ENCODE measurements at regions not wholly inside any gene's neighbourhood (a gene's known extent, or its start where the extent isn't known, plus 50 kb on each side); places are given as distances from the start of the nearest gene placed in this dataset.
"Not testable (repeated sequence)": the region's sequence is repeated elsewhere in the genome, so short reads cannot be mapped to it uniquely, and the experiment has no call there.

DNA sequence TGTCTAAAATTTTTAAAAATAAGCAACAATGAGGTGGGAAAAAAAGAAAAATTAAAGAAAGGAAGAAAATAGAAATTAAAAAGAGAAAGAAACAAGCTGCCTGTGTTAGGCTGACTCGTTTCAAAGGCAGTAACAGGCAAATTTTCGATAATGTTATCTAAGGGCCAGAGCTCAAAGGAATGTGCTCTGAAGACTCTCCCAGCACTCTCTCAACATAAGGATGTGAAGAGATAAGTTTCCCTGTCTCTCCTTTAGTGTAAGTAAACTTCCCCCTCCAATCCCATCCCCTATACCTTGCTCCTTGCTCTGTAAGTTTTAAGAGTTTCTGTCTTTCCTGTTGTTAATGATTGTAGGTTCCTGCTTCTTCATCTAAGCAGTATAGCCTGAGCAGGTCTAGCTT is 172.8 kb downstream of the TEX13C start:
- TF ChIP-seq, protein P1, sequence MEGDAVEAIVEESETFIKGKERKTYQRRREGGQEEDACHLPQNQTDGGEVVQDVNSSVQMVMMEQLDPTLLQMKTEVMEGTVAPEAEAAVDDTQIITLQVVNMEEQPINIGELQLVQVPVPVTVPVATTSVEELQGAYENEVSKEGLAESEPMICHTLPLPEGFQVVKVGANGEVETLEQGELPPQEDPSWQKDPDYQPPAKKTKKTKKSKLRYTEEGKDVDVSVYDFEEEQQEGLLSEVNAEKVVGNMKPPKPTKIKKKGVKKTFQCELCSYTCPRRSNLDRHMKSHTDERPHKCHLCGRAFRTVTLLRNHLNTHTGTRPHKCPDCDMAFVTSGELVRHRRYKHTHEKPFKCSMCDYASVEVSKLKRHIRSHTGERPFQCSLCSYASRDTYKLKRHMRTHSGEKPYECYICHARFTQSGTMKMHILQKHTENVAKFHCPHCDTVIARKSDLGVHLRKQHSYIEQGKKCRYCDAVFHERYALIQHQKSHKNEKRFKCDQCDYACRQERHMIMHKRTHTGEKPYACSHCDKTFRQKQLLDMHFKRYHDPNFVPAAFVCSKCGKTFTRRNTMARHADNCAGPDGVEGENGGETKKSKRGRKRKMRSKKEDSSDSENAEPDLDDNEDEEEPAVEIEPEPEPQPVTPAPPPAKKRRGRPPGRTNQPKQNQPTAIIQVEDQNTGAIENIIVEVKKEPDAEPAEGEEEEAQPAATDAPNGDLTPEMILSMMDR (IDR thresholded peaks at IDR 0.05; ENCODE audit: extremely low read depth, insufficient read depth, missing control alignments) = no peak
- in situ Hi-C loops (cut with MboI; ENCODE audit: low pct_unique_long_range_greater_than_20kb, low sequenced_read_pairs, unreplicated experiment) = no loop called here
- DNase-seq (ENCODE audit: low spot score) = no peak

DNA sequence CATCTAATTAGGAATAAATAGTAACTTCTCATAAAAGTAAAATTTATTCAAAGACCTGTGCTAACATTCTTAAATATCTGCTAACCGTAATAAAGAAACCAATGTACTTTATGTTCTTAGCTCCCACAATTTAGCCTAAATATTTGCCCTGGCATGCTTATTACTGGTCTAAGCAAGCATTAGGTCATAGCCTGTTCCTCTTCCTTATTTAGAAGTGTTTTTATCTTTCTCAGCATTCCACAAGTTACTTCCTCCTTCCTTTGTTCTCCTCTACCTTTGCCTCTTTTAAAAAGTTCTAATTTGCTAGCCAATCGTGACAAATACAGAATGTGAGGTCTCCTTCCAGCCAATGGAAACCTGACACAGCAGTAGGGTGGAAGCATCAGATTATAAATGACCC is 173.3 kb downstream of the TEX13C start:
- in situ Hi-C loops (cut with MboI; ENCODE audit: low pct_unique_long_range_greater_than_20kb, low sequenced_read_pairs, unreplicated experiment); DNase-seq (ENCODE audit: low spot score): not testable (repeated sequence)

DNA sequence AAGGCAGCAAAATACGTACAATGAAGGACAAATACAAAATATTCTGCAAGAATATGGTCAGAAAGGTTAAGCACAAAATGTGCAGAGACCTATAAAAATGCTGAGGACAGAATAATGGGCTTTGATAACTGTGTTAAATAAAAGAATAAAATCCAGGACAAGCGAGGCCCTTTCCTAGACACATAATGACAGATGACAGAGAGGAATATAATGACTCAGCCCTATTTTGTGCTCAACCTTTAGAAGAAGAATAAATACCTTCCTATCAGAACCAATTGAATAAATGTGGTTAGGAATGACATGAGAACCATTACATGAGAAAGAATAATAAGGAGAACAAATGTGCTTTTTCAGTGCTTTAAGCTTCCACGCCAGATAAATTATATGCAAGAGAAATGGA is 178.0 kb downstream of the TEX13C start:
- TF ChIP-seq, protein P1 (IDR thresholded peaks at IDR 0.05; ENCODE audit: extremely low read depth, insufficient read depth, missing control alignments) = no peak
- in situ Hi-C loops (cut with MboI; ENCODE audit: low pct_unique_long_range_greater_than_20kb, low sequenced_read_pairs, unreplicated experiment) = no loop called here
- DNase-seq (ENCODE audit: low spot score) = no peak

GRCh38 chrX:125503769-125504168 is 184.1 kb downstream of the TEX13C start:
- no peak for DNase-seq (ENCODE audit: low spot score)
- in situ Hi-C loops (cut with MboI; ENCODE audit: low pct_unique_long_range_greater_than_20kb, low sequenced_read_pairs, unreplicated experiment) = no loop called here
- TF ChIP-seq, protein P1 (IDR thresholded peaks at IDR 0.05; ENCODE audit: extremely low read depth, insufficient read depth, missing control alignments) = no peak

- DNase-seq (ENCODE audit: low spot score) = no peak
- TF ChIP-seq, protein P1 (IDR thresholded peaks at IDR 0.05; ENCODE audit: extremely low read depth, insufficient read depth, missing control alignments) = no peak
- in situ Hi-C loops (cut with MboI; ENCODE audit: low pct_unique_long_range_greater_than_20kb, low sequenced_read_pairs, unreplicated experiment) = no loop called here
Observed at GRCh38 chrX:125505207-125505606, 185.5 kb downstream of the TEX13C start.

GRCh38 chrX:125507119-125507518 is 187.4 kb downstream of the TEX13C start:
- DNase-seq (ENCODE audit: low spot score) = no peak
- in situ Hi-C loops (cut with MboI; ENCODE audit: low pct_unique_long_range_greater_than_20kb, low sequenced_read_pairs, unreplicated experiment) = no loop called here
- TF ChIP-seq, protein P1 (IDR thresholded peaks at IDR 0.05; ENCODE audit: extremely low read depth, insufficient read depth, missing control alignments) = no peak

- TF ChIP-seq, protein P1 (IDR thresholded peaks at IDR 0.05; ENCODE audit: extremely low read depth, insufficient read depth, missing control alignments) = no peak
- DNase-seq (ENCODE audit: low spot score) = no peak
- in situ Hi-C loops (cut with MboI; ENCODE audit: low pct_unique_long_range_greater_than_20kb, low sequenced_read_pairs, unreplicated experiment) = no loop called here
Observed at GRCh38 chrX:125520029-125520428, 200.4 kb downstream of the TEX13C start.

Data from GM13977 (cell line).